GM21529 (cell line): ENCODE measurements at regions not wholly inside any gene's neighbourhood (a gene's known extent, or its start where the extent isn't known, plus 50 kb on each side); places are given as distances from the start of the nearest gene placed in this dataset.

ENCODE experiments used
- ATAC-seq: cut with Tn5 transposase; IDR thresholded peaks from one replicate; pipeline ENCODE4 v1.9.1; 2021; ENCODE audit not compliant: unreplicated experiment

DNA sequence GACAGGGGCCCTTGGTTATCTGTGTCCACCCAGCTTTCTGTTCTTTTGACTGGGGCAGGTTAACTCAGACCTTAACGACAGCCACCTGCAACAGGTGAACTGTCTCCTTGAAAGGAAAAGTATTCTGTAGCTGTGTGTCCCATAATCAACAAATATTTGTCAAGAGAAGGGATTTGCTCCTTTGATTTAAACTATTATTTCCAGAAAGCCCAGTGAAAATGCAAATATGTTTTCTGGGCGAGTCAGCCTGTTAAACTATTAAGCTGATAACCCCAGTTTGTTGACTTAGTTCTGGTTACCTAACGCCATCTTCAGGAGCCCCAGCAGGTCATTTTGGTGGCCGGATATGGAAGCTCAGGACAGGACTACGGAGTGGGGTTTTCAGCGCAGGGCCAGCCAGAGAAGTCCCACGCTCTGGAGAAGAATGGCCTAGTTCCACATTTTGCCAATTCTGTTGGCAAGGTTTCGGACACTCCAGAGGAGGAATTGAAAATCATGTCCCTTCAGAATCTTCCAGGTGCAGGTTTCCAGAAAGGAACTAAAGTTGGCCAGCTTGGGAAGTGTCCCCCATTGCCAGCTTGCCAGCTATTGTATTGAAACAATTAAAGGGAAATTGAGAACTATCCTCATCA lies 54.5 kb downstream of the ADRA2A start:
- no peak for ATAC-seq

GRCh38 chr10:111137007-111137406 lies 60.2 kb downstream of the ADRA2A start:
- ATAC-seq, result no peak

GRCh38 chr10:111137587-111137986 lies 60.8 kb downstream of the ADRA2A start:
- no peak for ATAC-seq

DNA sequence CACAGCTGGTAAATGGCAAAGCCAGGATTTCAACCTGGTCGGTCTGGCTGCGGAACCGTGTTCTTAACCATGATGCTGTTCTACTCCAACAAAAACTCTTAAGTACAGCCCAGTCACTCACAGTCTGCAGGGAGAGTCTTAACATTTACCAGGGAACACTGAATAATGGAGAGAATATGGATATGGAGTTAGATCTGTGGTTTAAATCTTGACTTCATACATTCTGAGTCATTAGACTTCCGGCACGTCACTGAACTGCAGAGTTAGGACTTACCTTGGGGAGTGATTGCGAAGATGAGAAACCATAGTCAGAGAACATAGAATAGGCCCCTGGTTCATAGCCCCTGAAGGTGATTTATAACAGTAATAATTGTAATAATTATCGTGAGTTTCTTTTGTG lies 61.7 kb downstream of the ADRA2A start:
- ATAC-seq, result no peak

DNA sequence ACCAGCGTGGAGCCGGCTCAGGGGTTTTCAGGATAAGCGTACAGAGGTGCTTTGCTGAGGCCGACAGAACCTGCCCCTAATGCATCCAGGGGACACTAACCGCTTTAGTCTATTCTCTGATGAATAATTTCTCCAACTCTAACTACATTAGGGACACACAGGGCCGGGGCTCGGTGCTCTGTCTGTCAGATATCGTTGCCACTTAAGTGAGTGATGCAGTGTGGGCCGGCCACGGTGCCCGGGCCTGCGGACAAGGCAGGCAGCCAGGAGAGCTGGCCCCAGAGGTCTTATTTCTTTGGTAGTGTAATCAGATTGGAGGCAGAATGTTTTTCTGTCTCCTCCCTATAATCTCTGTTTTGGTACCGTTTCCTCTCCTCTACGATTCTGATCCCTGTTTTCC lies 62.7 kb downstream of the ADRA2A start:
- ATAC-seq, result no peak

- no peak for ATAC-seq
Measured at GRCh38 chr10:111142092-111142768, 65.4 kb downstream of the ADRA2A start.

- ATAC-seq, result no peak
Measured at GRCh38 chr10:111146025-111146640, 69.3 kb downstream of the ADRA2A start.

DNA sequence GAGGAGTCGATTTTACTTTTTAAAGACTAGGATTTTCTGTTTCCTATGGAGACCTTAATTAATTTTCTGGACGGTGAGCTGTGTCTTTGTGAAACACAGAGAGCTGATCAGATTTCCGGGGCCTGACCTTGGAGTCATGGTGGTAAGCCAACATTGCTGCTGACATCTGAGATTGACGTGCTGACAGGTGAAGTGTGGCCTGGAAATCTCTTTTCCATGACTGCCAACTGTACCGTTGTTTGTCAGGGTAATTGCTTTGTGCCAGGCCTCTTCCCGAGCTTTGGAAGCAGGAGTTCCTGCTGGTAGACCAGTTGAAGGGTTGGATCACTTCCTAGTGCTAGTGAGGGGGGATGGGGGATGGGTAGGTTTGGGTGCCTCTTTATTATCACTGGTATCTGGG lies 71.2 kb downstream of the ADRA2A start:
- ATAC-seq, result no peak

DNA sequence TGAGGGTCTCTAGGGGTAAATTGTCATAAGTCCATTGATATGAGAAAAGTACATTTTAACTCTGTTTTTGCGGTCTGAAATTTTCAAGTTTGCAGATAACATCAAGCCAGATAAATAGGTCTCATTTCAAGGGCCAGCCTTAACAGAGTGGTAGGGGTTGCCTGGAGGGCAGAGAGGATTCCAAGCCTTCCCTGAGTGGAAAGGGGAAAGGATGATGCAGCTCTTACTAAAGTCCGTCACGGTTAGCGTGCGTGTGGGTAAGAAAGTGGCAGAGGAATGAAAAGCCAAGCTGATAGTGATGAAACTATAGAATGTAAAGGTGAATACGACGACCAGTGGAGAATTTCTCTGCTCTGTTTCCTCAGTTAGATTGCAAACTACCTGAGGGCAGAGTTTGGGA lies 71.6 kb downstream of the ADRA2A start:
- ATAC-seq, result no peak

- no peak for ATAC-seq
Measured at GRCh38 chr10:111150691-111151090, 73.9 kb downstream of the ADRA2A start.

GRCh38 chr10:111151595-111152307 lies 74.9 kb downstream of the ADRA2A start:
- no peak for ATAC-seq

DNA sequence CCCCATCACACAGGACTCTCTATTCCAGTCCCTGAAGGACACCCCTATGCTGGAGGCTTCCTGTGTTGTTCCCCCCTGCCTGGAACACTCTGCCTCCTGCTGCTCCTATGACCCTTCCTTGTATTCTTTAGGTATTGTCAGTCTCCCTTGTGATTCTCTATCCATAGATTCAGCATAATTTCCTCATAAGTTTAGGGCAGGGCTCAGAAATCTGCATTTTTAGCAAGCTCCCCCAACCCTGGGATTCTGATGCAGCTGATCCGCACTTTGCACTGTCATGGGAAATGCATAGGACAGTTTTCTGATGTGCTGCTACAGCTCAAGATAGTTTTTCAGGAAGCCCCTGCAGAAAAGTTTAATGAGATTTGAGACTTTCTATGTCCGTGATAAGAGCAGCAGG lies 79.9 kb downstream of the ADRA2A start:
- no peak for ATAC-seq

DNA sequence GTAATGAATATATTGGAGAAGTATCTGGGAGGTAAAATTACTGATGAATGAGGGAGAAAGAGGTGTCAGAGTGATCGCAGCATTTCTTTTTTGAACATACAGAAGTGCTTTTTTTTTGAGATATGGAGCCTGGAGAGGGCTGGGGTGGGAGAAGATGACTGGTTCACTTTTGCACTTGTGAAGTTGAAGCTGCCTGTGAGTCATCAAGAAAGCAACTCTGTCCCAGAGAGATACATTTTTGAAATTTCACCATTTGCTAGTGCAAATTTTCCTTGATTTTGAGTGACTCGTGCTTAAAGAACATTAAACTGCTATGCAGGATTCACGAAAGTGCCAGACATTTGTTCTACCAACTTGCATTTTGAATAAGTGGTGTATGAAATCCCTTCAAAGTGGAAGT lies 81.8 kb downstream of the ADRA2A start:
- no peak for ATAC-seq

DNA sequence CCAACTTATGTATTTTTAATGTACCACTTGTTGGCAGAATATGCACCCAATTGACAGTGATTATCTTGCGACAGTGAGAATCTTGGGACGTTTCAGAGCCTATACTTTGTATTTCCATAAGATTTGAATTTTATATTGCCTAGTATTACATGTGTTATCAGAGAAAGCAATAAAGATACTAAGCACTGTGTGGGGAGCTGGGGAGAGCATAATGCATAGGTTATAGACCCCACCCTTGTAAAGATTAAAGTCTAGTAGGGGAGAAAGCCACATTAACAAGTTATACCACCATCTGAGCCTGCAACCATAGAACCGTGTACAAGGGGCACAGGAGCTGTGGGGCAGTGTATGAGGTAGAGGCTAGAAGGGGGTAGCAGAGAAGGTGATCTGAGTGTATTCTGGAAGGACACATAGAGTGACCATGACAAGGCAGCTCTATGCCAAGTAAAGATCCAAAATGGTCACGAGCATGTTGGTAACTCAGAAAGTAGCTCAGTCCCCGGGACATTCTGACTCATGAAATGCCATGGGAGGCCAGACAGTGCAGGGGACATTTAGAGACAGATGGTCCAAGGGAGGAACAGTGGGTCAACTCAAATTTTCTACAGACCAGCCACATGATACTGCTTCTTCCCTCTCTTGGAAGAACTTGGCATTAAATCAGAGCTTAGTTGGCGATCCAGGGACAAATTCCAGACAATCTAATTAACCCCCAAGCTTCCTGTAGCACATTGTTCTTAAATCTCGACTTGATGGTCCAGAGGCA lies 84.5 kb downstream of the ADRA2A start:
- ATAC-seq, result no peak

DNA sequence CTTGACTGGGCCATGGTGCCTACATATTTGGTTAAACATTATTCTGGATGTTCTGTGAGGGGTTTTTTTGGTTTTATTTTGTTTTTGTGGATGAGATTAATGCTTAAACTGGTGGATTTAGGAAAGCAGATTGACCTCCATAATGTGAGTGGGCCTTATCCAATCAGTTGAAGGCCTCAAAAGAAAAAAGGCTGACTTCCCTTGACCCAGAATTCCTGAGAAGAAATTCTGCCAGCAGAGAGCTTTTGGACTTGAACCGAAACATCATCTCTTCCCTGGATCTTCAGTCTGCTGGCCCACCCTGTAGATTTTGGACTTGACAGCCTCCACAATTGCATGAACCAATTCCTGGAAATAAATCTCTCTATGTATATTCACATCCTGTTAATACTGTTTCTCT lies 94.4 kb downstream of the ADRA2A start:
- ATAC-seq, result no peak

DNA sequence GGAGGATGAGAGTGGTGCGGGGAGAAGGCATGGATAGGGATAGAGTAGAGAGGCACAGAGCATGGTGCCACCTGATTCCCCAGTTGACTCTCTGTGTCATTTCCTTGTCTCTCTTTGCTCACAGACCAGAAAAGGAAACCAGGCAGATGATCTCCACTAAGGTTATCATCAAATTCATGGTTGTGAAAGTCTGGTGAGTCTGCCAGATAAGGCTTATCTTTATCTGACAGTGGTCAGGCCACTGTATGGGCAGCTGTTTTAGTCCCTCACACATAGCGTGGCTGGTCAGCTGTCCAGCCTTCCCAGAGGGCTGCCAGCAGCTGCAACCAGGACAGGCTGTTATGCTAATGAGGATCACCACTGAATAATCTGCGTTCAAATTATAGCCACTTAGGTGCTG lies 99.0 kb downstream of the ADRA2A start:
- no peak for ATAC-seq

DNA sequence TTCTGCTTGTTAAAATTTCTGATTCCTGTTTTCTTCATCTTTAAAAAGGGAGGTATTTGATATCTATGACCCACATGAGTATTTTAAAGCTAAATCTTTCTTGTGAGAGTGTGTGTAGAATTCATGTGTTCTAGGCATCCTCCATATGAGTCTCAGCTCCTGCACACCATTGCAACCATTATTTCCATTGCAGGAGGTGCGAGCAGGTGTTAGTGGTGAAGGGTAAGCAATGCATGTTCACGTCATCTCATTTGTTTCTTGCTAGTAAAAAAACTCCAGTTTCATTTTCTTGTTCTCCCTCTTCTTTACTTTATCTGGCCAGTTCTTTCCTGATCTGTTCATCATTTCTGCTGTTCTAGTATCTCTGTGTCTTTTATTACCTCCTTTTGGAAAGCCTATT lies 100.5 kb downstream of the ADRA2A start:
- ATAC-seq, result peak; percentile 59

- ATAC-seq, result no peak
Measured at GRCh38 chr10:111179514-111179913, 102.7 kb downstream of the ADRA2A start.

DNA sequence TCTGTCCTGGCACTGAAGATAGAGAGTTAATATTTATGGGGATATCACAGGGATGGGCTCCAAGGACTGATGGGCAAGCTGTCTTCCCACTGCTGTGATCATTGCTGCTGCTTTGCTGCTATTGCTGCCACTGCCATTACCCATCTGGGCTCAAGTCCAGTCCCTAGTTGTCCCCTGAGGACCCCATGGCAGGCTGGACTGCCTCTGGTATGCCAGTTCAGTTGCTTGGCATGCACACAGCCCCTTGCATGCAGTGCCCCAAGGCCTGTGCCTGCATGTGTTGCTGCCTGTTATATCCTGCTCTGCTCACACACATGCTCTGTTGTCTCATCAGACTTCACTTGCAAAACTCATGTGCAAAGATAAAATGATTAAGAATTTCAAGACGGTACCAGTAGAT lies 109.5 kb downstream of the ADRA2A start:
- no peak for ATAC-seq

DNA sequence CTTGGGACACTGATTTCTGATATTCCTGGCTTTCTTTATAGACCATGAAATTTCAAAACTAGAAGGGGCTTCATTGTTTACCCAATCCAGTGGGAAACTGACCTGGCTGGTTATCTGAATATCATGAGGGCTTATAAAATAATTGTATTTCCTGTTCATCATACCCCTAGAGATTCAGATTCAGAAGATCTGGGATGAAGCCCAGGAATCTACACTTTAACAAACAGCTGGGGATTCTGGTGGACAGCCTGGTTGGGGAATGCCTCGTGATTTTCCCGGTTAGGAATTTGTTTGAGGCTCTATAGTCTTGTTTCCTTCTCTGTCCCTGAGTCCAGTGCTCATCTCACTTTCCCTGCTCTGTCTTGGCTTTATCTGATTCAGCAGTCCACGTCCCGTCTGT lies 110.3 kb downstream of the ADRA2A start:
- ATAC-seq, result no peak

DNA sequence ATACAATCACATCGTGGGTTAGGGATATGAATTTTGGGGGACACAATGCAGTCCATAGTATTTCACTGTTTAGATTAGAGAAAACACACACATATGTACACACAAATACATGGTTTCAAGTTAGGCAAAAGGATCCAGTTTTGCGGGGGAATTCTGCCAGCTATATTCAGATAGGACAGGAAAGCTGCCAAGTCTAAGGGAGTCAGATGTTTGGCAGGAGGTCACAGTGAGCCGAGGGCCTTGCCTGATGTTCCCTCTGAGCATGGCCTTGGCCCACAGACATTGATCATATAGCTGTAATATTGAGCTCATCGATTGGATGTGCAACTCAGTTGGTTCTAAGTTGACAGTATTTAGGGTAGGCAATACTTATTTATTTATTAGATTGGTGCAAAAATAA lies 122.8 kb downstream of the ADRA2A start:
- ATAC-seq, result no peak
